Endothelial cell (in vitro differentiated cells): ENCODE measurements at regions not wholly inside any gene's neighbourhood (a gene's known extent, or its start where the extent isn't known, plus 50 kb on each side); places are given as distances from the start of the nearest gene placed in this dataset.

Source experiments
- DNase-seq: peaks from one replicate; pipeline ENCODE4 v3.0.0; 2021; ENCODE audit warnings: low spot score
- H3K27ac Mint-ChIP-seq: one replicate; pipeline ENCODE4 v1.8.0; 2021; ENCODE audit warnings: mixed read lengths, inconsistent platforms; ENCODE audit not compliant: unreplicated experiment
- H3K27me3 Mint-ChIP-seq: one replicate; pipeline ENCODE4 v1.8.0; 2021; ENCODE audit warnings: mild to moderate bottlenecking, moderate library complexity, mixed read lengths, inconsistent platforms; ENCODE audit not compliant: unreplicated experiment
- H3K36me3 Mint-ChIP-seq: one replicate; pipeline ENCODE4 v1.8.0; 2021; ENCODE audit warnings: mild to moderate bottlenecking, low read depth, mixed read lengths, inconsistent platforms; ENCODE audit not compliant: unreplicated experiment
- H3K4me1 Mint-ChIP-seq: one replicate; pipeline ENCODE4 v1.8.0; 2021; ENCODE audit warnings: mild to moderate bottlenecking, mixed read lengths, inconsistent platforms; ENCODE audit not compliant: unreplicated experiment
- H3K4me3 Mint-ChIP-seq: one replicate; pipeline ENCODE4 v1.8.0; 2021; ENCODE audit warnings: mild to moderate bottlenecking, mixed read lengths, inconsistent platforms; ENCODE audit not compliant: unreplicated experiment
- H3K9me3 Mint-ChIP-seq: one replicate; pipeline ENCODE4 v1.8.0; 2021; ENCODE audit warnings: mixed read lengths, inconsistent platforms; ENCODE audit not compliant: unreplicated experiment
- CTCF ChIP-seq: fragments of 200-600 bp; sonication (generic); IDR thresholded peaks from one replicate; pipeline ENCODE4 v1.5.0; 2021; ENCODE audit warnings: antibody characterized with exemption; ENCODE audit not compliant: unreplicated experiment

- no peaks in the 10 kb centered on the region for H3K36me3 Mint-ChIP-seq
- H3K27me3 Mint-ChIP-seq: peaks cover 2% of the 10 kb centered on the region
- no peak for TF ChIP-seq CTCF
- no peaks in the 10 kb centered on the region for H3K4me1 Mint-ChIP-seq
- peak; percentile 3 for DNase-seq
- H3K9me3 Mint-ChIP-seq: no peaks in the 10 kb centered on the region
- peak overlapping the region; percentile 74 for H3K27ac Mint-ChIP-seq
- no peak overlapping the region for H3K4me3 Mint-ChIP-seq
These were observed 1176.7 kb downstream of the NLGN4X start for GRCh38 chrX:5051831-5052491.

GRCh38 chrX:5042563-5042962, 1186.1 kb downstream of the NLGN4X start:
- Mint-ChIP-seq H3K36me3 (no peaks in the 10 kb centered on the region), H3K27me3 (no peaks in the 10 kb centered on the region), H3K9me3 (no peaks in the 10 kb centered on the region), H3K27ac (no peak overlapping the region), H3K4me3 (no peak overlapping the region), H3K4me1 (no peaks in the 10 kb centered on the region)
- no peak for DNase-seq
- TF ChIP-seq CTCF: no peak

GRCh38 chrX:5031792-5032191, 1196.9 kb downstream of the NLGN4X start:
- TF ChIP-seq CTCF: no peak
- Mint-ChIP-seq H3K27me3 (no peaks in the 10 kb centered on the region), H3K36me3 (no peaks in the 10 kb centered on the region), H3K9me3 (no peaks in the 10 kb centered on the region), H3K27ac (no peak overlapping the region), H3K4me3 (no peak overlapping the region), H3K4me1 (no peaks in the 10 kb centered on the region)
- DNase-seq: no peak

- no peak for TF ChIP-seq CTCF
- Mint-ChIP-seq H3K36me3 (no peaks in the 10 kb centered on the region), H3K4me1 (no peaks in the 10 kb centered on the region), H3K27me3 (no peaks in the 10 kb centered on the region), H3K4me3 (no peak overlapping the region), H3K27ac (no peak overlapping the region), H3K9me3 (no peaks in the 10 kb centered on the region)
- DNase-seq: no peak
These were observed 1213.2 kb downstream of the NLGN4X start for GRCh38 chrX:5015451-5015850.

- no peaks in the 10 kb centered on the region for H3K4me1 Mint-ChIP-seq
- H3K27me3 Mint-ChIP-seq: no peaks in the 10 kb centered on the region
- H3K27ac Mint-ChIP-seq: no peak overlapping the region
- no peaks in the 10 kb centered on the region for H3K9me3 Mint-ChIP-seq
- TF ChIP-seq CTCF: no peak
- DNase-seq: no peak
- H3K36me3 Mint-ChIP-seq: no peaks in the 10 kb centered on the region
- no peak overlapping the region for H3K4me3 Mint-ChIP-seq
These were observed 1233.8 kb downstream of the NLGN4X start for GRCh38 chrX:4994855-4995254.
